ENCODE measurements at regions not wholly inside any gene's neighbourhood (a gene's known extent, or its start where the extent isn't known, plus 50 kb on each side); places are given as distances from the start of the nearest gene placed in this dataset.

DNA sequence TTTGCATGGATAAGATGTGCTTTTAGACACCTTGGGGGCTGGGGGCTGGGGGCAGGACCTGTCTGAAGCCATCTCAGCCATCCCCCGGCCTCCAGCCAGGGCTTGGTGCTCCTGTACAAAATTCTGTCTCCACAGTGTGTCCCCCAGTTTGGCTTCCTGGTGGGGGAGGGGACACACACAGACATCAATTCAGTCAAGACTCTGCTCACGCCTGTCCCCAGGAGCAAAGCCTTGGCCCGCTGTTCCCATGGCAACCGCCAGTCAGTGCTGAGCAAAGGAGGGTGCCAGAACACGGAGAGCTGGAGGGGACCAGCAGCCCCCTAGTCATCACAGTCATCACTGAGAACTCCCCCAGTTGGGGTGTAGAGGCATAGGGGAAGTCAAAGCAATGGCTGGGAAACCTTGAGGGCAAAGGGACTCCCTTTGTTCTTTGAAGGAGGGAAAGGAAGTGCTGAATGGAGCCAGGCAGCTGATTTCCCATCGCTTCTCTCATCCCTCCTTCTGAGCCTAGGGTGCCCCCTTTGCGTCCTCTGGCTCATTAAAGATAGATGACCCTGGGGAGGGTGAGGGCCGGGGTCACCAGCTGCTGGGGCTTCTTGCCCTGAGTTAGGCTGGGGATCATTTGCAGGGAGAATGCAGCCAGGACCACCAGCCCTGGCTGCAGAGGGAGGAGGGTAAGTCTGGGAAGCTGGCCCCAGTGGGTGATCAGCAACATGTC lies 134.9 kb upstream of the IPO9 start:
- no peak overlapping the region for H2AFZ ChIP-seq (ENCODE audit: low read depth, low read length)

DNA sequence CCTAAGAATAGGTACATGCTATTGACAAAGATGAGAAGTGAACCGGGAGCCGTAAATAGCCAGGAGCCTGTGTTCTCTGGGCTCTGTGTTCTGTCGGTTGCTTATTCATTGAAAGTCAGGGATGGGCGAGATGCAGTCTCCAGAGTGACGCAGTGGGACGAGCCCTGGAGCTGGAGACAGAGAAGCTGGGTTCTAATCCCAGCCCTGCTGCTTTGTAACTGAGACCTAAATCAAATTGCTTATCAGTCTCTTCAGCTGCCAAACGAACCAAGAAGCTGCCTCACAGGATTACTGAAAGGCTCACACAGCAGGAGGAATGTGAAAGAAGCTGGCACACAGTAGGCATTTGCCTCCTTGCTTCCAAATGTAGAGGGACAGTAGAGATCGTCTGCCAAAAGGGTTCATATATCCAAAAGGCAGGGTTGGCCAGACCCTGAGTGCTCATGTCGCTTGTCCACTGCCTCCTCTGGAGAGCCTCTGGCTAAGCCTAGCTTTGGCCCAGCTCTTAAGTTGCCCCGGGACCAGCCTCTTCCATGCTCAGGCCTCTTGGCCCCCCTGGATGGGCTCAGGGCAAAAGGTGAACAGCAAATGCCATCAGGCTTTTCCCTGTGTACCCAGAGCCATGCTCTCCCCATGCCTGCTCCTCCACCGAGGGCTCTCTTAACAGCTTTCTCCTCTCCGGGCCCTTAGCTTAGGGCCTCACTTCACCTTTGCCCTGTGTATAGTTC lies 134.2 kb upstream of the IPO9 start:
- Histone ChIP-seq H3K27ac (ENCODE audit: low read length) (no peak overlapping the region), H2AFZ (ENCODE audit: low read depth, low read length) (no peak overlapping the region), H3K4me3 (ENCODE audit: low read length) (no peak overlapping the region), H3K9ac (ENCODE audit: low read length) (no peak overlapping the region), H4K20me1 (ENCODE audit: insufficient read depth, low read length) (no peaks in the 10 kb centered on the region), H3K27me3 (ENCODE audit: low read depth, low read length) (peaks cover 6% of the 10 kb centered on the region; the same call in 1 of the 2 replicates), H3K9me3 (ENCODE audit: insufficient read depth, low read length) (no peaks in the 10 kb centered on the region), H3K36me3 (replicated peaks; ENCODE audit: low read depth, low read length) (no peaks in the 10 kb centered on the region), H3K4me2 (ENCODE audit: low read length) (no peak overlapping the region), H3K79me2 (ENCODE audit: low read length) (no peaks in the 10 kb centered on the region), H3K4me1 (ENCODE audit: low read length) (no peaks in the 10 kb centered on the region)
- TF ChIP-seq, protein P1, sequence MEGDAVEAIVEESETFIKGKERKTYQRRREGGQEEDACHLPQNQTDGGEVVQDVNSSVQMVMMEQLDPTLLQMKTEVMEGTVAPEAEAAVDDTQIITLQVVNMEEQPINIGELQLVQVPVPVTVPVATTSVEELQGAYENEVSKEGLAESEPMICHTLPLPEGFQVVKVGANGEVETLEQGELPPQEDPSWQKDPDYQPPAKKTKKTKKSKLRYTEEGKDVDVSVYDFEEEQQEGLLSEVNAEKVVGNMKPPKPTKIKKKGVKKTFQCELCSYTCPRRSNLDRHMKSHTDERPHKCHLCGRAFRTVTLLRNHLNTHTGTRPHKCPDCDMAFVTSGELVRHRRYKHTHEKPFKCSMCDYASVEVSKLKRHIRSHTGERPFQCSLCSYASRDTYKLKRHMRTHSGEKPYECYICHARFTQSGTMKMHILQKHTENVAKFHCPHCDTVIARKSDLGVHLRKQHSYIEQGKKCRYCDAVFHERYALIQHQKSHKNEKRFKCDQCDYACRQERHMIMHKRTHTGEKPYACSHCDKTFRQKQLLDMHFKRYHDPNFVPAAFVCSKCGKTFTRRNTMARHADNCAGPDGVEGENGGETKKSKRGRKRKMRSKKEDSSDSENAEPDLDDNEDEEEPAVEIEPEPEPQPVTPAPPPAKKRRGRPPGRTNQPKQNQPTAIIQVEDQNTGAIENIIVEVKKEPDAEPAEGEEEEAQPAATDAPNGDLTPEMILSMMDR (IDR thresholded peaks at IDR 0.05; ENCODE audit: low read depth, low read length), result no peak
- TF ChIP-seq EZH2phosphoT487 (IDR thresholded peaks at IDR 0.05; ENCODE audit: low read depth), result no peak

More for the DNA sequence above, 134.9 kb upstream of the IPO9 start:
- Histone ChIP-seq H3K4me2 (ENCODE audit: low read length) (no peak overlapping the region), H3K27me3 (ENCODE audit: low read depth, low read length) (peaks cover 6% of the 10 kb centered on the region; the same call in 1 of the 2 replicates), H3K9me3 (ENCODE audit: insufficient read depth, low read length) (no peaks in the 10 kb centered on the region), H3K79me2 (ENCODE audit: low read length) (no peaks in the 10 kb centered on the region), H3K9ac (ENCODE audit: low read length) (no peak overlapping the region), H3K36me3 (replicated peaks; ENCODE audit: low read depth, low read length) (no peaks in the 10 kb centered on the region), H3K4me3 (ENCODE audit: low read length) (no peak overlapping the region), H3K27ac (ENCODE audit: low read length) (no peak overlapping the region), H3K4me1 (ENCODE audit: low read length) (no peaks in the 10 kb centered on the region), H4K20me1 (ENCODE audit: insufficient read depth, low read length) (no peaks in the 10 kb centered on the region)
- TF ChIP-seq EZH2phosphoT487 (IDR thresholded peaks at IDR 0.05; ENCODE audit: low read depth), result no peak
- TF ChIP-seq, protein P1 (IDR thresholded peaks at IDR 0.05; ENCODE audit: low read depth, low read length), result no peak

DNA sequence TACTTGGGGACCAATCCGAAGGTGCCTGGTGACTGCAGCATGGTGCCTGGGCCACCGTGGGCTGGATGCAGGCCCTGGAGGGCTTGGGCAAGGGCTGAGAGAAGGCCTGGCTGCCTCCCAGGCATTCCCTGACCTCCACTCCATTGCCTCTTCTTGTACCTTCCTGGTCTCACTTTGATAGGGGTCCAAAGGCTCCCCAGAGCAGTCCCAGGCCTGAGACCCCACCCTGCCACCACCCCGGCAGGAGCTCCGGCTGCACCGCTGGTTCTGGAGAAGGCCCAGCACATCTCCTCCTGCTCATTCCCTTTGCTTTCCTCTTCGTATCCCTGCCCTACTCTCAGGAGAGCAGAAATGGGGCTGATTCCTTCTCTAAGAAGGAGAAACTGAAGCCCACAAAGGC lies 133.3 kb upstream of the IPO9 start:
- Histone ChIP-seq H3K9me3 (ENCODE audit: insufficient read depth, low read length) (no peaks in the 10 kb centered on the region), H3K4me2 (ENCODE audit: low read length) (no peak overlapping the region), H3K4me1 (ENCODE audit: low read length) (no peaks in the 10 kb centered on the region), H2AFZ (ENCODE audit: low read depth, low read length) (no peak overlapping the region), H3K36me3 (replicated peaks; ENCODE audit: low read depth, low read length) (no peaks in the 10 kb centered on the region), H3K4me3 (ENCODE audit: low read length) (no peak overlapping the region), H3K79me2 (ENCODE audit: low read length) (no peaks in the 10 kb centered on the region), H3K27me3 (ENCODE audit: low read depth, low read length) (peaks cover 6% of the 10 kb centered on the region; the same call in 1 of the 2 replicates), H4K20me1 (ENCODE audit: insufficient read depth, low read length) (no peaks in the 10 kb centered on the region), H3K9ac (ENCODE audit: low read length) (no peak overlapping the region), H3K27ac (ENCODE audit: low read length) (no peak overlapping the region)
- TF ChIP-seq, protein P1 (IDR thresholded peaks at IDR 0.05; ENCODE audit: low read depth, low read length), result no peak
- no peak for TF ChIP-seq EZH2phosphoT487 (IDR thresholded peaks at IDR 0.05; ENCODE audit: low read depth)

DNA sequence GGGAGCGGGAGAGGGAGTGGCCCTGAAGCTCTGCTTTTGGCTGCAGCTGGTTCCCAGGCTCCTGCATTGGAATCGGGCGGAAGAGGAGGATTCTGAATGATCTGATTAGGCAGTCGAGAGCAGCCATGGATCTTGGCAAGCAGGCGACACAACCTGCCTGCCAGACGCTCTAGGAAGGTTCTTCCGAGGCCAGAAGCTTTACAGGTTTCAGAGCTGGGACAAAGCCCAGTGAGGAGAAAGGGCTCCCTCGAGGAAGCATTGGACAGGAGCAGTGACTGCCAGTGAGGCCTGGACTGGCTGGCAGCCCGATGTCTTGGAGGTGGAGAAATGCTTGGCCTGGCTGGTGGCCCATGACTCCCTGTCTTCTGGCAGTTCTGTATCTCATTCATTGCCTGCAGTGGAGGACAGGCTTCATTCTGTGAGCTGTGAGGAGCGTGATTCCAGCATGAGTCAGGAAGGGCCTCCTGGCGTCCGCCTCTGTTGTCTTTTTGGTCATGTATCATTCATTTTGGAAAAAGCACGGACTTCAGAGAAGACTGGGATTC lies 132.7 kb upstream of the IPO9 start:
- TF ChIP-seq EZH2phosphoT487 (IDR thresholded peaks at IDR 0.05; ENCODE audit: low read depth), result no peak
- TF ChIP-seq, protein P1 (IDR thresholded peaks at IDR 0.05; ENCODE audit: low read depth, low read length), result no peak
- H3K9ac ChIP-seq (ENCODE audit: low read length), result no peak overlapping the region
- H3K36me3 ChIP-seq (replicated peaks; ENCODE audit: low read depth, low read length), result no peaks in the 10 kb centered on the region
- no peaks in the 10 kb centered on the region for H3K4me1 ChIP-seq (ENCODE audit: low read length)
- no peak overlapping the region for H2AFZ ChIP-seq (ENCODE audit: low read depth, low read length)
- H3K4me3 ChIP-seq (ENCODE audit: low read length), result no peak overlapping the region
- peaks cover 6% of the 10 kb centered on the region; the same call in 1 of the 2 replicates for H3K27me3 ChIP-seq (ENCODE audit: low read depth, low read length)
- H3K9me3 ChIP-seq (ENCODE audit: insufficient read depth, low read length), result no peaks in the 10 kb centered on the region
- H3K27ac ChIP-seq (ENCODE audit: low read length), result no peak overlapping the region
- H3K4me2 ChIP-seq (ENCODE audit: low read length), result no peak overlapping the region
- H4K20me1 ChIP-seq (ENCODE audit: insufficient read depth, low read length), result no peaks in the 10 kb centered on the region
- no peaks in the 10 kb centered on the region for H3K79me2 ChIP-seq (ENCODE audit: low read length)

Measured in OCI-LY3 (cell line).